HG02588 (cell line): ENCODE measurements at regions not wholly inside any gene's neighbourhood (a gene's known extent, or its start where the extent isn't known, plus 50 kb on each side); places are given as distances from the start of the nearest gene placed in this dataset.

Experiments used
- ATAC-seq: cut with Tn5 transposase; IDR thresholded peaks from one replicate; pipeline ENCODE4 v1.9.1; 2021; ENCODE audit warnings: mild to moderate bottlenecking, moderate library complexity; ENCODE audit not compliant: unreplicated experiment

DNA sequence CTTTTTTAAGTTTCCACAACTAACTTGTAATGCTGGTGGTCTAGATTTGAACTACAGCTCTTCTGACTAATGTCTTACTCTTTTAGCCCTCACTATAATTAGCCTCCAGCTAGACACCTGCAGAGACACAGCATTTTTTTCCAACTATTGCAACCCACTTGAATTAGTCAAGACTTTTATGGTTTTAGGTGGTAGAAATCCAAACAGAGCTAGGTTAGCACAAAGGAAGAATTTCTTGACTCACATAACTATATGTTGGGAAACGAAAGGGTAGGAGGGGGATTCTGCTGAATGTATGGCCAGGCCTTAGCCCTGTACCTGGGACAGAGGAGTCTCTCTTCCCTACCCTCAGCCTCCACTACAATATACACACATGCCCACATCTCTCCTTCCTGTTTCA lies 586.1 kb downstream of the INHBA start:
- ATAC-seq = no peak

GRCh38 chr7:41116337-41116736 lies 586.6 kb downstream of the INHBA start:
- ATAC-seq = no peak

GRCh38 chr7:41114691-41115090 lies 588.2 kb downstream of the INHBA start:
- no peak for ATAC-seq

DNA sequence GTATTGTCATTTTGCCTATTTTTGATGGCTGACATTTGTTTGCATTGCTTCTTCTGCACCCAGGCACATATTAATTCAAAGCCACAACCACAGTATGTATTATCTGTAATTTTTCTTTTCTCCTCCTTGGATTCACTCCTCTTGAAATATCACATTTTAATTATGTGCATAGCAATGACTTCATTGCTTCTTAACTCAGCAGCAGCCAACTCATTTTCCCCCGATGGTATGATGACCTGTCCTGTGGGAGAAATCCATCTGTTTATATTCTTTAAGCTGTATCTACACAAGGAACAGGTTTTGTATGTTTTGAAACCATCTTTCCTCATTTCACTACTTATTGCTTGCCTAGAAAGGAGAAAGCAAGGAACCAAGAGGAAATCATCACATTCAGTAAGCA lies 588.8 kb downstream of the INHBA start:
- no peak for ATAC-seq

GRCh38 chr7:41113719-41114118 lies 589.2 kb downstream of the INHBA start:
- ATAC-seq = no peak

GRCh38 chr7:41110186-41110585 lies 592.7 kb downstream of the INHBA start:
- ATAC-seq = no peak

DNA sequence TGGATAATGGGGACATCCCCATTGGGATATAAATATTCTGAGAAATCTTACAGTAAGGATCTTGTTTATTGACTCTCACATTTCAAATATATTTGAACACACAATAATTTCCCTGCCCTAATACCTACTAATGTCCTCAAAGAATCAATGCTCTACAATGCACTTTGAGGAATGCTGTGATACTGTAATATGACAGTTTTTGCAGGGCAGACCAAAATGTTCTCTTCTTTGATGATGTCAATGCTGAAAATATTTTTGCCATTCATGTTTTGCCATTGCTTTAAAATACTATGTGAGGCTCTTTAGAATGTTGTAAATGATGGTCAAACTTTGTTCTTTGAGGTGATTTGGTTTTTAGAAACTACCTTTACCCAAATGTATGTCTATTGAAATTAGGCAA lies 594.1 kb downstream of the INHBA start:
- ATAC-seq = no peak

- peak; percentile 33 for ATAC-seq
These were observed 594.9 kb downstream of the INHBA start for GRCh38 chr7:41107938-41108448.

DNA sequence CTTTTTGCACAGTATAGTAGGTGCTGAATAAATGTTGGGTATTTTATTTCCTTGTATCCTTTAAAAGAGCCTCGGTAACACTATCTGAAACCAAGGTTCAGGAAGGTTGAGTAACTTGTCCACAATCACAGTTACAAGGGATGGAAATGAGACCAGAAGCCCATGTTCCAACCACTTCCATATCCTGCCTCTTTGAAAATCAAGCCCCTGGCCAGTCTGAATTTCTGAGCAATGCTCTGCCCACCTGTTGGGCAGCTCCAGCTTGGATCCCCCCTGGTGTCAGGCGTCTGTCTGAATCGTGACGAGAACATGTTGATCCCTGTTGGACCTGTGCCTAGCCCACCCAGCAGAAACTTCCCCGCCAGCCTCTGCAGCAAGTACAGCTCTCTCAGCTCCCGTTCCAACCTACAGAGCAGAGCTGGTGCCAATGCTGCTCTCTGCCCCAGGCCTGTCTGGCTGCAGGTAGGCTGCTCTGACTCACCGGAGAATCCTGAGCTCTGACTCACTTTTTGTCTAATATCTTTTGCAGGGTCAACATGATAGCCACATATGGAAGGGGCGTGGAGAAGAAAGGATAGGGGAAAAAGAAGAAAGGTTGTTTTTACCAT lies 595.5 kb downstream of the INHBA start:
- ATAC-seq = peak; percentile 31

GRCh38 chr7:41104631-41105030 lies 598.3 kb downstream of the INHBA start:
- ATAC-seq = no peak

GRCh38 chr7:41103331-41103730 lies 599.6 kb downstream of the INHBA start:
- ATAC-seq = peak; percentile 70

DNA sequence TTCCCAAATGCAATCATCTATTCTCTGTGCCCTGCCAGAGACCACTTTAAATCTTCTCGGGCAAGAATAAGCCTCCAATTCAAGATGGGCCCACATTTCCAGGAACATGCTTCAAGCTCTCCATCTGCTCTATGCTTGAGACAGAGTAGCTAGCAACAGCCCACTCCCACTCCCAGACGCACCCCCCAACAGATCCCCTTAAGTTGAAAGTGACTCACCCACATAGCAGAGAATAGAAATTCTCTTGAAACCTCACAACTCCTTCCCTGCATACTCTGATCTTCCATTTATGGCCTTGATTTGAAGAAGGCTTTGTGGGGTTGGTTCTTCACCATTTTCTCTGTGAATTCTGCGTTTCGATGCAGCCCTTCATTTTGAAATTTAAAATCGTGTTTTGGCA lies 604.0 kb downstream of the INHBA start:
- no peak for ATAC-seq

- ATAC-seq = no peak
These were observed 604.5 kb downstream of the INHBA start for GRCh38 chr7:41098402-41098801.

DNA sequence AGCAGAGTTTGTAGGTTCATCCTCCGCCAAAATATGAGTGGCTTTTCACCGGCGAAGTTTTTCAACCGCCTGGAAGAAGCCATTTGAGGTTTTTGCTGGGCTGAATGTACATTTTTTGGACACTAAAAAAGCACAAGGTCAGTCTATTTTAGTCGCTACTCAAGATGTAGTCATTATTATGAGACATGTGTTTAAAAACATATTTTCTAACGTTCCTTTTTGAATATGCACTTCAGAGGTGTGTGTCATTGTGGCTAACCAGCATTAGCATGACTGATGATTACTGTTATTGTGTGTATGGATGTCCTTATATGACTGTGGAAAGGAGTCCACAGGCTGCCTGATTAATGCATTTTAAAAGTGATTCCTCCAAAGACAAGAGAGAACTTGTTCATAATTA lies 605.4 kb downstream of the INHBA start:
- no peak for ATAC-seq

- ATAC-seq = no peak
These were observed 606.0 kb downstream of the INHBA start for GRCh38 chr7:41096917-41097316.

- ATAC-seq = no peak
These were observed 609.7 kb downstream of the INHBA start for GRCh38 chr7:41093141-41093540.

DNA sequence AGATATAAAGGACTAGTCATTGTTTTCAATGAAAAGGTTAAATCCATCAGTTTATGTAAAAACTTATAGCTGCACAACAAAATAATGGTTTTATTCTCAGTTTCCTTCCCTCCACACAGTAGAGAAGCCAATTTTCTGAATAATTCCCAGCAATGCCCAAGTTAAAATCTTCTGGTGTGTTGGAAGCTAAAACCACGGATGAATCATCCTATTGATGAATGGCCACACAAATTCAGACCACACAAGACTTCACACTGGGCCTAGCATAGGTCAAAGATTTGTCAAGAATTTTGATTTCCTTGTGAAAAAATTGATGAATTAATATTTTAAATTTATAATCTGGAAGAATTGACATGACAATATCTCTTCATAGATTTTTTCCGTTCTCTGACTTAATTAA lies 617.6 kb downstream of the INHBA start:
- no peak for ATAC-seq

DNA sequence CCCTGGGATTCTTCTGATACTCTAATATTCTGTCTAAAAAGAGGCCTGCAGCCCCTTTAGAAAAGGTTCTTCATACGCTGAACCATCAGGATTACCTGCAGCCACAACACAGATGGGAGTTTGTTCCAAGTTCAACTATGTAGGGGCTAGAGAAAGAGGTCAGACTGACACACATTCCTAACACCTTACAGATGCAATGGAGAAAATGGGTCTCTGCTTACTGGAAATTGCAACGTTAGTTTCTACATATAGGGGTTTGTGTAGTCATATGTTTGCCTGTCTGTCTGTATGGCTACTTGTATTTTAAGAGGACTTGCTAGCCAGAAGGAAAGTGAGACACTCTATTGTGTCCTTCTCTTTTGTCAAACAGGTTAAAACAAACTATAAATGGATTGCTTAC lies 618.5 kb downstream of the INHBA start:
- ATAC-seq = no peak

DNA sequence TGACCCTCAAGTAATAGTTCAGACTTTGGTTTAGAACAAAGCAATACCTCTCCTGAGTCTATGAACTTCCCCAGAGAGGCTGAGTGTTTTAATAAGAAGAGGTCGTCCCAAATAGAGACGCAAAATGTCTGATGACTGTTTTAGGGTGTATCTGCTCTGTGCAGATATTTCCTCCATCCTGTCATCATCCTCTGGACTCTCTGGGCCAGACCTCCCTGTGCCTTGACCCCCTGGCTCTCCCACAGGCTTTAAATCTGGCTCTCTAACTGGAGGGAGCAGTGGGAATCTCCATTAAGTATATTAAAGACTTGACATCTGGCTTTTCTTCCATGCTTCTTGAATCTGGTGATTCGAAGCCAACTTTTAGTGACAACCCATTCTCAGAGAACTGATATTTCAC lies 633.3 kb downstream of the INHBA start:
- ATAC-seq = no peak

DNA sequence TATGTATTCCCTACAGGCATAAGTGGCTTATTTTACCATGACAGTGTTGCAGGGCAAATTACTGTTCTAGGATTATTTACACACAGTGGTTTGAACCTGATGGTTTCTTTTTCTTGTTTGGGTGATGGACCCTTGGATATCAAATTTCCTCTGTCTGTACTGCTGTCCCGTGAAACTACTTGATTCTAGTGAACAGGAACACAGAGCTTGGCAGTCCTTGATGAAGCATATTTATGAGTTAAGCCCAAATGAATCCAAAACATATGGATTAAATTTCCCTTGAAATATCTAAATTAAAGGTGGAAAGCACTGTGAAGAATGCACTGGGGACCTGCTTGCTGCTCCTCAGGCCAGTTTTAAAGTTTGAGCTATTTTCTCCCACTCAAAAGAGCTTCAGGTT lies 635.3 kb downstream of the INHBA start:
- no peak for ATAC-seq

GRCh38 chr7:41065663-41066062 lies 637.2 kb downstream of the INHBA start:
- no peak for ATAC-seq

- ATAC-seq = no peak
These were observed 639.8 kb downstream of the INHBA start for GRCh38 chr7:41063116-41063515.

DNA sequence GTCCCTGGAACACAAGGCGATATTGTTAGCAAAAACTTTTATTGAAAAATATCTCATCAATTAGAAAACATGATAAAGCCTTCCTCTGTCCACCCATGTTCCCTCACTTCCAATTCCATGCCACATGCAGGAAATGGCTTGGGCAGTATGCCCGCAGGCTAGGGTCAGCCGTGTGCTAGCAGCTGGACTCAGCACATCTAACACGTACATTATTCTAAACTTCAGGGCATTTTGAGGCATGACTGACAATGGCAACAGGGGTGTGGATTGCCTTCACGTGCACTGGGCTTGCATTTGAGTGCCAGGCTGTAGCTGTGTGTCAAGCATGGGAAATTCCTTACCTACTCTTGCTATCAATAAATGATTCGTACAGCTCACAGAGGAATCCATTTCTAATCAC lies 642.1 kb downstream of the INHBA start:
- ATAC-seq = no peak
